HG02852 (cell line): ENCODE measurements at regions not wholly inside any gene's neighbourhood (a gene's known extent, or its start where the extent isn't known, plus 50 kb on each side); places are given as distances from the start of the nearest gene placed in this dataset.

Experiments used
- ATAC-seq: cut with Tn5 transposase; IDR thresholded peaks from one replicate; pipeline ENCODE4 v1.9.1; 2021; ENCODE audit warnings: mild to moderate bottlenecking, moderate library complexity; ENCODE audit not compliant: unreplicated experiment

DNA sequence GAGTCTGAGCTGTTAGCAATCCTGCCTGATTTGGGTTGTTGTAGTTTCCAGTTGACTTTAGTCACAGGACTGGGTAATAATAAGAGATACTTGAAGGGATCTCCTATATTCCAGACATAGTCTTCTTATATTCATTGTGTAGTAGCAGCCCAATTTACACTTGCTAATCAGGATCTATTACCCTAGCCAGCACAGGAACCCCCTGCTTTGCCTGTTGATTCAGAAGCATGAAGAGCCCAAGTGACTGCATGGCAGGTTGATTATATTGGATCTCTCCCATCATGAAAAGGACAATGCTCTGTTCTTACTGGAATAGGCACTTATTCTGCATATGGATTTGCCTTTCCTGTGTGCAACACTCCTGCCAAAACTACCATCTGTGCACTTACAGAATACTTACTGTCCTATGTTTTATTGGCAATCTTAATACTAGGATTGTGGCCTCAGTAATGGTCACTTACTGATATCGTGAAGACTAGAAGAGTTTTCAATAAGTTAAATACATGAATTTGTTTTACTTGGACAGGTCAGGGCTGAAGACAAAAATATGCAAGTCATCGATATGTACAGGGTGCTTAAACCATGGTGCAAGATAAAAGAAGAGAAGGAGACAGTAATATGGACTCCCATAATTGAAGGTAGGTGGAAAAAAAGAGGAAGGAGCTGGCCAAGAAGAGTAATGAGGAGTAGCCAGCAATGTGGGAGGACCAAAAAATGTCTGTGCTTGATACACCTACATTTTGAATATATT, 304.1 kb downstream of the MCTP2 start:
- ATAC-seq, result no peak

DNA sequence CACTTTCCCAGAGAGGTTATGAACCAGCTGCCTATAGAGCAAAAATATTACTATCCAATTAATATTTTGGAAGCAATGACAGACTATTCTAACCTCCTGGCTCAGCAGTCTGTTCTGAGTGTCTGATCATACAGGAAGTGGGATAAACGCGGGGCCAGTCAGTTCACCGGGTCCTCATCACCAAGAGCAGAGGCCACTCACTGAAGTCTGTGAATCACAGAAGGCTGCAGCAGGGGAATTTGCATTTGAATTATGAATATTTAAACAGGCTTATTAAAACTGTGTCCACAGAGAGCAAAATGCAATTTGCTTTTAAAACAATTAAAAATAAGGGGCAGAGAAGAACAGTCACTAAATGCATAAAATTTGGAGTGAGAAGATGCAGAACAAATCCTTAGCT, 305.2 kb downstream of the MCTP2 start:
- no peak for ATAC-seq

DNA sequence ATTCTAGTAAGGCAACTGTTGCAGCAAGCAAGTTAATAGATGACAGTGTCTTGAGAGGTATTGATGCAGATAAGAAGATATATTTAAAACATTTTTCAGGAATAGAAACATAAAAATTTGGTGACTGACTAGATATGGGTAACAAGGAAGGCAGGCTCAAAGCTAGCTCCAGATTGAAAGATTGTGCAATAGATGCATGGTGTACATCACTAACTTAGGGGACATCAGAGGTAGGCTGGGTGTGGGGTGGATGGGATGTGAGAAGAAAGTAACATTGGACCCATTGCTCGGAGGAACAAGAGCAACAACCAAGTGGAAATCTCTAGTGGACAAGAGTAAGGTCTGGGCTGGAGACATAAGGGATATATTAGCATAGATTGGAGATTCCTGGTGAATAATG, 306.9 kb downstream of the MCTP2 start:
- ATAC-seq, result no peak

DNA sequence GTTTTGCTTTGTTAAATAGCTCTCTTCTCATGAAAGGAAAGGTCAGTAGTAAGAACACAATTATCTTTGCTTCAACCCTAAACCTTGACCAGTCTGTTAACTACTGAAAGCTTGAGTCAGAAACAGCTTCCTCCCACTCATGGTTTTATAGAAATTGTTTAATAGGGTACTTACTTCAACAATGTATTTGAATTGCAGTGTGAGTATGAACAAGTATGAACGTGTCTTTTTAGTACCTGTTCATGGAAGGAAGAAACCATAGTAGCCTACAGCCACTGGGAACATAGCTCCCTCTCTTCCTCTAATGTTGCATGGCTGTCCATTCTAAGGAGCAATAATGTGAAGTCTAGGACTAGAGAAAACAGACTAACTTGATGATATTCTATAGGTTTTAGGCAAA, 311.0 kb downstream of the MCTP2 start:
- no peak for ATAC-seq

DNA sequence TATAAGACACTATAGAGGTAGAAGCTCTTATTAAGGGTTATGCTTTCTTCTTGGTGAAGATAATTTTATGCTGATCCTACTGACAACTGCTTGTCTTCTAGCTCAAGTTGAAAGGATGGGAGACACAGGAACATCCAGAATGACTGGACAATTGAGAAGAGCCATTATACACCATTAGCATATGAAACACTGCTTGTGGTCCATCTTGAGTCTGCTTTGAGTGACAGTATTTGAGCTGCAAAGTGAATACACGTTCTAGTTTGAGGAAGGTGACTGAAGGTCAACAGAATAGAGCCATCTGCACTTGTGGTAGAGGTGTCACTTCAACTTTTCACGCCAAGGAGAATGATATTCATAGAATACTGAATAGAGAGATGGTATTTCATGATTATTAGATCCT, 315.4 kb downstream of the MCTP2 start:
- no peak for ATAC-seq

DNA sequence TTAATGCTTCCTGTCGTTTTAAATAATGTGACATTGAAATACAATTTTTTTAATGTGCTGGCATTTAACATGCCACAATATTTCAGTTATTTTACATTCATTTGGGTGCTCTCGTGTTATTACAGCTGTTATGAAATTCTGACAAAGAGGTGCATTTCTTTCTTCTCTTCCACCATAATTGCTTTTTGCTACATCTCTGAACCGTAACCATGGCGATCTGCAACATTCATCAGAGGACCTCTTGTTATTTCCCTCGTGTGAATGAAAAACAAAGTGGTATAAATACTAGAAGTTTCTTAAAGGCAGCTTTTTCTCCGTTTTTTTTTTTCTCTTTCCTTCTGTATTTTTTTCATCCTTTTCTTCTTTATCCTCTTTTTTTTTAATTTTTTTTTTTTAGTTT, 316.4 kb downstream of the MCTP2 start:
- ATAC-seq, result no peak

DNA sequence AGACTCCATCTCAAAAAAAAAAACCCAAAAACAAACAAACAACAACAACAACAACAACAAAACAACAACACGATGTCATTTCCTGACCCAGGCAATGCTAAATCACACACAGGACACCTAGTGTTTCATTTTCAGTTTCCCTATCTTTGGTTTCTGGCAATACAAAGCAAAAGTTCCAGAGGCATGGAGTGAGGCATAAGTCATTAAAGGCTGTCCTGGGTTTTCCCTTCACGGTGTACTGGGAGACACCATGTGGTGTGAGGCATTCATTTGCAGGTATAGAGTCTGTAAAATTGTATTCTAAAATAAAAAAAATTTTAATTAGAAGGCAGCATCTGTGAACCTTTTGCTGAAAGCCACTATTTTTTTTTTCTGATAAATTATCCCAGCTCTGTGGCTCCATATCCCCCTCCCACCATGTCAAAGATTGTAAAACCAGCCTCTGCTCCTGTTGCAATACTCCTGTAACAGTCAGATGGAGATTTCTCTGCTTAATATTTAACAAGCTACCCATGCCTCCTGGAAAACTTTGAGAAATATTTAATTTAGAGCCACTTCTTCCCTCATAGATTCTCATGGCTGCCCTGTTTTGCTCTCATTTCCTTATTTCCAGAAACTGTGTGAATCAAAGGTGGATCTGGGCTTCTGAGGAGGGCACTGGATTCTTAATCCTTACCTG, 324.6 kb downstream of the MCTP2 start:
- ATAC-seq, result no peak

DNA sequence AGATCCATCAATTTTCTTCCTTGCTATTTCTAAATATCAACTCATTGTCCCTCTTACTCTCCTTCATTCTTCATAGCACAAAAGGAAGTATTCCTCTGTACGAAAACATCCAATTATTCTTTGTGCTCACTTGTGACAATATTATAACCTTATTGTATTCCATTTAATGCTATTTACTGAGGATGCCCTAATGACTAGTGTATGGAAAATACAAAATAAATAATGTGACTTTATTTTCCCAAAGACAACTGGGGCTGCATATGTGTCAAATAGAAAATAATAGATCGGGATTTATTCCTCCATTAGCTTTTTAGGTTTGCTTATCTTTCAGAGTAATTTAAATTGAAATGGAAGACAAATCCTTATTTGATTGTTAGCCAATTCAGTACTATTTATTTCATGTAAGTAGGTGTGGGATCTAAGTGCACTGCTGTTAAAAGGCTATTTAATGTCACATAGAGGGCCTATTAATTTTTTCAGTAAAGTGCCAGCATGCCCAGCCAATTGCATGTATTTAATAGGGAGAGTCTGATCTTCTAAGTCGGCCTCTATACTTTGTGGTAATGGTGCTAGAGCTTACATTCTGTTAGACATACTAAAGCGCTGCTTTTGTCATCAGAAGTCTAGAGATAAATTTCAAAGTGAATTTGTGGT, 329.8 kb downstream of the MCTP2 start:
- ATAC-seq, result no peak

DNA sequence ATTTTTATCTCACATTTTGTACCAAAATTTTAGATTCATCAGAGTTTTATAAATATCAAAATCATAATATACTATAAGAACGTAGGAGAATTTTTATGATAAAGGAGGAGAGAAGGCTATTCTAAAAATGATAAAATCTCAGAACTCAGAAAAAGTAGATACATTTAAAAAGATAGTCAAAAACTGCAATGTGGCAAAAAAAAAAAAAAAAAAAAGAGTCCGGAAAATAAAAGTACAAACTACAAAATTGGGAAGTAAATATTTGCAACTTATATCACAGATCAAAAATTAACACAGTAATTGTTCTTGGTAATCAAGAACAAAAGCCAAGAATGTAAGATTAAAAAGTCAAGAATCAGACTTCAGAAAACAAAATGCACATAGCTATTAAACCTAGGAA, 332.1 kb downstream of the MCTP2 start:
- ATAC-seq, result no peak

DNA sequence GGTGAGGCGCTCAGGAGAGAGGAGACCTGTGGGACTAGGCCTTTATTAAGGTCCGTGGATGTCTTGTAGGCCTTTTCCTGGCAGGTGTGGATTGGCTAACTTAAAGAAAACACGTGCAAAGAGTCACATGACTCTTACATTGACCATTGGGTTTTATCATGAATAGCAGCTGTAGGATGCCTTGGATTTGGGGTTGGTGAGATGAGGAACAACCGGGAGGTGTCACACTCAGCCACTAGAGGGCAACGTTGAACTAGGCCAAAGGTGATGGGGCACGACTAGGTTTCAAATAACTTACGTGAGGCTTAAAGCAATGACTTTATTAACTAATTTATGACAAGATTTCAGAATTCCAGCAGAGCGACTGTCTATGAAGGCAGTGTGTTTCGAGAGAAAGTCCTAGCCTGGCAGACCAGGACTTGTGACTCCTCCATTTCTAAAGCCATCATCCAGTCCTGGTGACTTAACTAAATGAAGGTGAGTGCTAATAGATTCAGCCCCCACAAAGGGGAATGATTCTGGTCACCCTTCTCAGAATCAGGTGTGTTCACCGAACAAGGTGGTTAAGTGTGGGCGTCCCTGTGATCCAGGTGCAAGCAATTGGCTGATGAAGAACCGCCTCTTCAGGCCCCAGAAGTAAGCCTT, 345.6 kb downstream of the MCTP2 start:
- ATAC-seq, result peak; percentile 79

DNA sequence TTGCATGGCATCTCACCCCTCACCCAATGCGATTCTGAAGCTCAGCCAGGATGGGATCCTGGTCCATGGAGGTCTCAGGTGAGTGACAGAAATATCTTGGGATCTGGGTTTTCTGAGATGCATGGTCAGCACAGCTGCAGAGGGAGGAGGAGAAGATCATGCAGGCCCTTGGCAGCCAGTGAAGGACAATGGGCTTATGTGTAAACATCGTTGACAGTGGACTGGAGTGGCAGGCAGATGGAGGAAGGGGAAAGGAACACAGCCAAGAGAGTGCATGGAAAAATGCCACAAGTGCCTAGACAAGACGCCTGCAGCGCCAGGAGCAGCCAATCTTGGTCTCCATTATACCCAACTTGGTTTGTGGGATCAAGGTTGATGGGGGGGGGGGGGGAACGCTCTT, 347.9 kb downstream of the MCTP2 start:
- no peak for ATAC-seq

DNA sequence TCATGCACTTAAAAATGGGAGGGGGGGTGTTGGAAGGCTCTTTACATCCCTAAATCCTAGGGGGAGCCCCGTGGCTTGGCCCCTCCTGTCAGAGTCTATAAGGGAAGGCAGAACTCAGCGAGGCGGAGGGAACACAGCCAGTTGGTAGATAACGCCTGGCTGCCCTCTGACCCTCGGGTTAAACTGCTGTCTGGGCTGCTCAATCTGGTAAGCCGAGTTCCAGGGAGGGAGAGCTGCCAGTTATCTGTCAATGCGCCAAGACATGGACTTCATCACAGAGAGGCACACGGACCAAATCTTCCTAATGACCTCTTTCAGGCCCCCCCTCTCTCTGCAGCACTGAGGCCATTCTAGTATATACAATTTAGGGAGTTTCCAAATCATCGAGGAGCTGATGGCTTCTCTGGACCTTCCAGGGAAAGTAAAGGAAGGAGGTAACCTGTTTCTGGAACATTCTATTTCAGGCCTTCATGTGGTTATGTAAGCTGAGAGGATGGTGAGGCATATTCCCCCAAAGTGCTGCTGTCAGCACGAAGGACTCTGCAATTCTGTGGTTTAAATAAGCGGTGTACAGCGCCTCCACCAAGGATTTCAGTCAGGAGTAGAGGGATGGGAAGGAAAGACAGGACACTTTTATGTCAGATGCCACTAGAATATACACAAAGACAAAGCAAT, 349.0 kb downstream of the MCTP2 start:
- no peak for ATAC-seq

DNA sequence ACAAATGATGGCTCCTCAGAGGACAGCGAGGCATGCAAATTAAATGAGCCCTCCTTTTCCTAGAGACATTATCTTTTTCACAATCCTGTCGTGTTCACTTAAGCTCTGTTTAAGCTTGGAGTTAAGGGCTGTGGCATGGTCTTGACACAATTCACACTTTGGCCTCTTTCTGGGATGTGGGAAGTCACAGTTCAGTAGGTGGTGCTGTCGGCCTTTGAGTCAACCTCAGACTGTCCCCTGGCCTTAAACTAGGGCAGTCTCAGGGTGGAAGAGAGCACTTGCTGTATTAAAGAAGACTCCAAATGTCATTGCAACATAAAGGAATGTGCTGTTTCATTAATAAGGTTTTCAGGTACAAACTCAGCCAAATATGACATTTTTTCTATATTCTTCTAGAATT, 351.0 kb downstream of the MCTP2 start:
- peak; percentile 42 for ATAC-seq

DNA sequence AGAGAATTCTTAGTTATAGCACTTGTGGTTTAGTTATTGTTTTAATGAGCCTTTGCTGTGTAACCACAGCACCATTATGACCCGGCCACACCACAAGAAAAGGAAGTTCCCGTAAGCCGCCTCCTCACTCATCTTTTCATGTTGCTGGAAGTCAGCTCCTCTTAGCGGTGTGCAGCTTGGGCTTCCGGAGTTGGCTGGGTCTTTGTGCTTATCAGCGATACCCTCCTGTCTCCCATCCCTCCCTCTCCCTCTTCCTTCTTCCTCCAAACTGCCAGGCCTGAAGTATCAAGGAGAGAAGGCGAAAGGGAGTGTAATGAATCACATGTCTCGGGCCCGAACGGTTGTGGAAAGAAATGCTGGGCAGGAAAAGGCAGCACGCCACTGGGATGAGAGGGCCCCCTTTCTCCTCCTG, 353.5 kb downstream of the MCTP2 start:
- peak; percentile 78 for ATAC-seq

DNA sequence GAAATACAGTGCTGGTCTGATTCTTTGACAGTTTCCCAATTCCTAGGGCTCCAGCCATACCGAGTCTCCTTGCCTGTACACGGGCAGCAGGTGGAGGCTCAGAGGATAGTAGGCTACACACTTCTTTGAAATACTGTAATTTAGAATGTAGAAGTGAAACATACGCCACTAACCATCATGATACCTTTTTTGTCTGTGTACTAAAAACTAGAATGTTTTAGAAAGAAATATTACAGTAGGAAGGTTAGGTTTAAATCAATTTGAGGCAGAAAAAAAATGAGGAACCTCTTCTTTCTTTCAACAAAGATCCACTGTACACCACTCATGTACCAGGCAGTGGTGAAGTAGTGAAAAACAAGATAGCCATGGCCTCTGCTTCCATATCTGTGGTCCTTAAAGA, 354.7 kb downstream of the MCTP2 start:
- ATAC-seq, result peak; percentile 71

DNA sequence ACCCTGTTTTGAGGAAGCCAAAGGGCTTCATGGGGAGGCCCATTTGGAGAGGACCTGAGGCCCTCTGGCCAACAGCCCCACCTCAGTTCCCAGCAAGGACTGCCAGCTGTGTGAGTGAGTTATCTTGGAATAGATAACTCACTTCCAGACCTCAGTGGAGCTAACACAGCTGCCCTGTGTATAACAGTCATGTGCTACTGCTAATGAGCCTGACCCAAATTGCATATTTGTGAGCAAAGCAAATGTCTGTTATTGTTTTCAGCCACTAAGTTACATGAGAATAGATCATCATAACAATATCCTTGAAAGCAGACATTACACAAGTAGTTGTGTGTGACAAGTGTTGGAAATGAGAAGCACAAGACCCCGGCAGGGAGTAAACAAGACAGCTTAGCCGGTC, 355.8 kb downstream of the MCTP2 start:
- no peak for ATAC-seq

DNA sequence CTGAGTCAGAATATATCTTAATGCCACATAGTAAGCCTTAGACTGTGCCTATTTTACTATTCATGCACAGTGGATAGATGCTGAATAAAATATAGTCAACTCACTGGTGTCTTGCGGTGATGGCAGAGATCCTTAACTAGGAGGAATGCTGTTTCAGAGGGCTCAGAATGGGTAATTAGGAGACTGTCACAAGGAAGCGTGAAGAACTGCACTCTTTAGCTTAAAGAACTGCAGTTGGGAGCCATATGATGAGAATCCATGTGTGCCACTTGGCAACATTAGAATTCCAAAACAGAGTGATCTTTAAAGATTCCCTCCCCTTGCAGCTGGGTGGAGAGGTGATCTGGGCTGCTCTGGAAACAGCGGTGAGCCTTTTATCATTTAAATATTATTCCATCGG, 357.6 kb downstream of the MCTP2 start:
- no peak for ATAC-seq

DNA sequence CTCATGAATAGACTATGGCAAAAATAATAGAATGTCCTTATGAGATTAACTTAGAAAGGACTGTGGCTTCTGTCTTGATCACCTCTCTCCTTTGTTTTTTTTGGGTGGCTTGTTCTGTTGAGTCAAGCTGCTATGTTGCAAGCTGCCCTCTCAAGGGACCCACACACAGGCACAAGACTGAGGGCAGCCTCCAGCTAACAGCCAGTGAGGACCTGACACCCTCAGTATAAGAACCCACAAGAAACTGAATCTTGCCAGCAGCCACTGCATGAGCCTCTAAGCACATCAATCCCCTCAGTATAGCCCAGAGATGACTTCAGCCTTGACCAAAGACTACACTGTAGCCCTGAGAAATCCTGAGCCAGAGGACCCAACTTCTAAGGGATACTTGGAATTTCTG, 361.1 kb downstream of the MCTP2 start:
- ATAC-seq, result no peak

DNA sequence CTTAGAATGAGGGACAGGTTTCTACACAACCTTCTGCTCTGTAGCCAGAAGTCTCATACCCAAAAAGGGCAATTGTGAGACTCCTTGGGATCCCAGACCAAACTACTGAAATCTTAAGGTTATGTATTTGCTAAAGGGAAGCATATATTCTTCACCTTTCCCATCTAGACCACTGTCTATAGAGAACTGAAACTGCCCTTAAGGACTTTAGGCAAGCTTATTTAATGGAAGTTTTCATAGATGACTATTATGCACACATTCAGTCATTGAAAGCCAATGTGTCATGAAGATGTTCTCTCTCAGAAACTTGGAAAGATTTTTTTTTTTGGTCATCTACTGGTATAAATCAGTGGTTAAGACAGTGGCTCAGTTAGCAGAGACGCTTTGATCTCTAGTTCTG, 365.3 kb downstream of the MCTP2 start:
- no peak for ATAC-seq

DNA sequence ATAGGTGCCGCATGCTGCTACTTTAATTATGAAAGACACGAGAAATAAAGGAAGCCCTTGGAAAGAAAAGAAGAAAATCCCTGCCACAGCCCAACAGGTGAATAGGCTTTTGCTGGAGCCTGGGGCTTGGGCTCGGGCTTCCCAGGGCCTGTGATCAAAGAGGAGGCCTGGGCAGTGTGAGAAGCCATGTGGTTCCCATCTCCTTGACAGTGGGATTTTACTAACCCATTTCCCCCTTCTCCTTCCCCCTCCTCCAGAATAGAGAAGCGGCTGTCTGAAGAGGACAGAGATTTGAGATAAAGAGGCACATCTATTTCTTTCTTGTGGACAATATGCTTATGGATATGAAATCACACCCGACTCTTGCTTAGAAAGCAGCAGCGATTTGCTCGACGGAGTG, 369.1 kb downstream of the MCTP2 start:
- no peak for ATAC-seq

DNA sequence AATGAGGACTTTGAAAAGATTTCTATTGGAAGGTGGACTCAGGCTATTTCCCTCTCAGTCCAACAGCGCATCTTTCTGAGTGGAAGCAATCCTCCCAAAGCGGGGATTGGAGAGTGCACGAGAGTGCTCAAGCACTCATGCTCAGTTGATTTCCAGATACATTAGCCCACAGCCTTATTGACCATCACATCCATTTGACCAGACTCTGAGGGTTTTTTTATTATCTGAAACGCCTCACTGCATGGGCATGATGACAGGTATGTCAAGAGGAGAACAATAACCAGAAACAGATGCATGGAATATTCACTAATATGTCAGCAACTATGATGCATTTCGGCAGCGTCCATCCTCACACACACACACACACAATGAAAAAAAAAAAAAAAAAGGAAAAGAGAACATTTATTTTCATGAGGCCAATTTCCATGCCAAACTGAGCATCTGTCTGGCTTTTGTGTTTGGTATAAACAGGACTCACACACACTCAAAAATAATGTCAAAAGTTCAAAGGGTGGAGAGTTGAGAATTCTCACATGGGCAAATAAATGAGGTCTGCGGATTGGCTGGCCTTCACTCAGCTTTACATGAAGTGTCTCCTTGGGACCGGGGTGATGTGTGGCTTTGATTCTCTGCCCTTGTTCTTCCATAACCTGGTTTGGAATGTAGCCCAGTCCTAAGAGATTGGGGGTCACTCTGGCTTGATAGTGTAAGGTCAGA, 371.6 kb downstream of the MCTP2 start:
- no peak for ATAC-seq
